ENCODE measurements at regions not wholly inside any gene's neighbourhood (a gene's known extent, or its start where the extent isn't known, plus 50 kb on each side); places are given as distances from the start of the nearest gene placed in this dataset.

GRCh38 chr5:171688696-171689495 is 96.7 kb upstream of the SMIM23 start:
- Histone ChIP-seq H3K4me3 (ENCODE audit: low read depth, low read length, poor library complexity, severe bottlenecking) (no peak overlapping the region), H3K27ac (ENCODE audit: low read depth, low read length, poor library complexity, severe bottlenecking) (no peak overlapping the region), H3K9me2 (ENCODE audit: insufficient read depth, low read length) (no peaks in the 10 kb centered on the region), H2AFZ (ENCODE audit: low read length) (no peak overlapping the region), H3K36me3 (ENCODE audit: insufficient read depth, low read length) (no peaks in the 10 kb centered on the region), H3K79me2 (ENCODE audit: insufficient read depth, low read depth, low read length) (no peaks in the 10 kb centered on the region), H3K4me1 (ENCODE audit: insufficient read depth, low read length, poor library complexity, severe bottlenecking) (no peaks in the 10 kb centered on the region), H4K20me1 (ENCODE audit: insufficient read depth, low read length) (no peaks in the 10 kb centered on the region), H3K9me3 (ENCODE audit: low read length) (no peaks in the 10 kb centered on the region), H3K4me2 (ENCODE audit: low read length) (no peak overlapping the region)
- intact Hi-C loops (cut with micrococcal nuclease; ENCODE audit: unreplicated experiment) = no loop called here
- TF ChIP-seq, protein P1, sequence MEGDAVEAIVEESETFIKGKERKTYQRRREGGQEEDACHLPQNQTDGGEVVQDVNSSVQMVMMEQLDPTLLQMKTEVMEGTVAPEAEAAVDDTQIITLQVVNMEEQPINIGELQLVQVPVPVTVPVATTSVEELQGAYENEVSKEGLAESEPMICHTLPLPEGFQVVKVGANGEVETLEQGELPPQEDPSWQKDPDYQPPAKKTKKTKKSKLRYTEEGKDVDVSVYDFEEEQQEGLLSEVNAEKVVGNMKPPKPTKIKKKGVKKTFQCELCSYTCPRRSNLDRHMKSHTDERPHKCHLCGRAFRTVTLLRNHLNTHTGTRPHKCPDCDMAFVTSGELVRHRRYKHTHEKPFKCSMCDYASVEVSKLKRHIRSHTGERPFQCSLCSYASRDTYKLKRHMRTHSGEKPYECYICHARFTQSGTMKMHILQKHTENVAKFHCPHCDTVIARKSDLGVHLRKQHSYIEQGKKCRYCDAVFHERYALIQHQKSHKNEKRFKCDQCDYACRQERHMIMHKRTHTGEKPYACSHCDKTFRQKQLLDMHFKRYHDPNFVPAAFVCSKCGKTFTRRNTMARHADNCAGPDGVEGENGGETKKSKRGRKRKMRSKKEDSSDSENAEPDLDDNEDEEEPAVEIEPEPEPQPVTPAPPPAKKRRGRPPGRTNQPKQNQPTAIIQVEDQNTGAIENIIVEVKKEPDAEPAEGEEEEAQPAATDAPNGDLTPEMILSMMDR (conservative IDR thresholded peaks at IDR 0.05; ENCODE audit: low read length) = no peak
- no peak for TF ChIP-seq EZH2phosphoT487 (IDR thresholded peaks at IDR 0.05; ENCODE audit: borderline replicate concordance, low read depth, low read length)
- ChIA-PET CTCF (ENCODE audit: unreplicated experiment) (no interaction called here), POLR2A (no interaction called here)
- BruUV-seq (replicated peaks) = no TSS peak
- DNase-seq (ENCODE audit: low spot score) = no peak

GRCh38 chr5:171689853-171690417 is 95.7 kb upstream of the SMIM23 start:
- H3K4me1 ChIP-seq (ENCODE audit: insufficient read depth, low read length, poor library complexity, severe bottlenecking) = no peaks in the 10 kb centered on the region
- ChIA-PET POLR2A (no interaction called here), CTCF (ENCODE audit: unreplicated experiment) (no interaction called here)
- no peak overlapping the region for H3K4me2 ChIP-seq (ENCODE audit: low read length)
- H3K79me2 ChIP-seq (ENCODE audit: insufficient read depth, low read depth, low read length) = no peaks in the 10 kb centered on the region
- no peak overlapping the region for H2AFZ ChIP-seq (ENCODE audit: low read length)
- H3K9me3 ChIP-seq (ENCODE audit: low read length) = no peaks in the 10 kb centered on the region
- no peak for DNase-seq (ENCODE audit: low spot score)
- TF ChIP-seq EZH2phosphoT487 (IDR thresholded peaks at IDR 0.05; ENCODE audit: borderline replicate concordance, low read depth, low read length) = no peak
- no peak overlapping the region for H3K27ac ChIP-seq (ENCODE audit: low read depth, low read length, poor library complexity, severe bottlenecking)
- no peaks in the 10 kb centered on the region for H4K20me1 ChIP-seq (ENCODE audit: insufficient read depth, low read length)
- no peak overlapping the region for H3K4me3 ChIP-seq (ENCODE audit: low read depth, low read length, poor library complexity, severe bottlenecking)
- H3K36me3 ChIP-seq (ENCODE audit: insufficient read depth, low read length) = no peaks in the 10 kb centered on the region
- intact Hi-C loops (cut with micrococcal nuclease; ENCODE audit: unreplicated experiment) = no loop called here
- H3K9me2 ChIP-seq (ENCODE audit: insufficient read depth, low read length) = no peaks in the 10 kb centered on the region
- no TSS peak for BruUV-seq (replicated peaks)

- intact Hi-C loops (cut with micrococcal nuclease; ENCODE audit: unreplicated experiment) = no loop called here
- Histone ChIP-seq H3K9me3 (ENCODE audit: low read length) (no peaks in the 10 kb centered on the region), H2AFZ (ENCODE audit: low read length) (no peak overlapping the region), H3K79me2 (ENCODE audit: insufficient read depth, low read depth, low read length) (no peaks in the 10 kb centered on the region), H3K36me3 (ENCODE audit: insufficient read depth, low read length) (no peaks in the 10 kb centered on the region), H3K9me2 (ENCODE audit: insufficient read depth, low read length) (no peaks in the 10 kb centered on the region), H3K4me2 (ENCODE audit: low read length) (no peak overlapping the region), H3K4me1 (ENCODE audit: insufficient read depth, low read length, poor library complexity, severe bottlenecking) (no peaks in the 10 kb centered on the region), H3K27ac (ENCODE audit: low read depth, low read length, poor library complexity, severe bottlenecking) (no peak overlapping the region), H4K20me1 (ENCODE audit: insufficient read depth, low read length) (no peaks in the 10 kb centered on the region), H3K4me3 (ENCODE audit: low read depth, low read length, poor library complexity, severe bottlenecking) (no peak overlapping the region)
- TF ChIP-seq, protein P1 (conservative IDR thresholded peaks at IDR 0.05; ENCODE audit: low read length) = no peak
- no peak for TF ChIP-seq EZH2phosphoT487 (IDR thresholded peaks at IDR 0.05; ENCODE audit: borderline replicate concordance, low read depth, low read length)
- BruUV-seq (replicated peaks) = no TSS peak
- no peak for DNase-seq (ENCODE audit: low spot score)
- ChIA-PET POLR2A (no interaction called here), CTCF (ENCODE audit: unreplicated experiment) (no interaction called here)
These were observed 93.5 kb upstream of the SMIM23 start for GRCh38 chr5:171692107-171692506.

Measured in OCI-LY7 (cell line).